T-helper 2 cell treated with Interferon-gamma antibody and Interleukin-4, amounts not matched to agents 5 μg/mL and 100 μg/mL, for 36 hours (primary cell): ENCODE measurements at regions not wholly inside any gene's neighbourhood (a gene's known extent, or its start where the extent isn't known, plus 50 kb on each side); places are given as distances from the start of the nearest gene placed in this dataset.

Experiments used
- DNase-seq: peaks from one replicate; pipeline ENCODE4 v3.0.0; 2021; ENCODE audit warnings: low spot score
- H3K27ac Mint-ChIP-seq: one replicate; pipeline ENCODE4 v1.8.0; 2021; ENCODE audit warnings: mild to moderate bottlenecking, mixed read lengths
- H3K27me3 Mint-ChIP-seq: one replicate; pipeline ENCODE4 v1.8.0; 2021; ENCODE audit warnings: low read depth, mixed read lengths
- H3K36me3 Mint-ChIP-seq: one replicate; pipeline ENCODE4 v1.8.0; 2021; ENCODE audit warnings: low read depth, mixed read lengths
- H3K4me1 Mint-ChIP-seq: one replicate; pipeline ENCODE4 v1.8.0; 2021; ENCODE audit warnings: low read depth, mixed read lengths
- H3K4me3 Mint-ChIP-seq: one replicate; pipeline ENCODE4 v1.8.0; 2022; ENCODE audit warnings: mild to moderate bottlenecking, moderate library complexity, mixed read lengths
- H3K9me3 Mint-ChIP-seq: one replicate; pipeline ENCODE4 v1.8.0; 2021; ENCODE audit warnings: mixed read lengths

- no peak overlapping the region for H3K27ac Mint-ChIP-seq
- H3K36me3 Mint-ChIP-seq: no peaks in the 10 kb centered on the region
- H3K4me3 Mint-ChIP-seq: no peak overlapping the region
- DNase-seq: no peak
- no peaks in the 10 kb centered on the region for H3K27me3 Mint-ChIP-seq
- H3K4me1 Mint-ChIP-seq: no peaks in the 10 kb centered on the region
- H3K9me3 Mint-ChIP-seq: peaks cover 52% of the 10 kb centered on the region
Measured at GRCh38 chr14:25759920-25760655, 710.1 kb upstream of the STXBP6 start.

- Mint-ChIP-seq H3K27me3 (no peaks in the 10 kb centered on the region), H3K27ac (no peak overlapping the region), H3K4me3 (no peak overlapping the region), H3K9me3 (peaks cover 51% of the 10 kb centered on the region), H3K36me3 (no peaks in the 10 kb centered on the region), H3K4me1 (no peaks in the 10 kb centered on the region)
- DNase-seq: no peak
Measured at GRCh38 chr14:25759256-25759655, 709.3 kb upstream of the STXBP6 start.

DNA sequence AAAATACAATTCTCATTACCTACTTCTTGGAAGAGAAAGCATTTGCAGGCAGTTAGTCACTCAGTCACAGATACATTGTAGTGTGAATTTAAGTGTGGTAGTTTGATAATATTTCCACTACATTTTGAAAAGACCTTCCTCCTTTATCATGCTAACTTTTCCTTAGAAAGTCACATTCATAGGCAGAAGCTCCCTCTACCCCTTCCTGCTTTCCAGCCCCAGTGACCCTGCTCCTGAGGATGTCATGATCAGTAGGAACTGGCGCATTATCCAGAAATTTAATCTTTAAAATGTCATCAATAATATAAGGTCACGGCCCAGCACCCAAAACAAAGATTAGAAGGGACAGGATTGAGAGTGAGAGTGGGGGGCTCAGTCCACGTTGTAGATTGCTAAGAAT is 707.4 kb upstream of the STXBP6 start:
- Mint-ChIP-seq H3K36me3 (no peaks in the 10 kb centered on the region), H3K27ac (no peak overlapping the region), H3K9me3 (peaks cover 58% of the 10 kb centered on the region), H3K4me1 (no peaks in the 10 kb centered on the region), H3K27me3 (no peaks in the 10 kb centered on the region), H3K4me3 (no peak overlapping the region)
- no peak for DNase-seq

DNA sequence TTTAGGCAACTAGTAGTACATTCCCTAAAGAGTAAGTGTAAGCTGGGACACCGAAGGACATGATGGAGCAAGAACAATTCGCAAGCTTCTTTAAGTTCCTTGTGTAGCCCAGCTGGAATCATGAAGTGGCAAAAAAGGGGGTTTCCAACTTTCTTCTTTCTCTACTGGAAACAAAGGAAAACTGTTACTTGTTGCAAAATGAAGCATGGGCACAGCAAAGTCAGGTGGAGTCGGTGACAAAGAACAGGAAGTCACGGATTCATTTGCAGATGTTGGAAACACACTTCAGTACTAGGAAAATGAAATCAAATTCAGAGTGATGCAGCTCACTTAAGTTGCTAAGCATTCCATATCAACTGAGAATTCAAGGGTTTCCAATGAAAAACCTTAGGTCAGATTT is 706.9 kb upstream of the STXBP6 start:
- no peaks in the 10 kb centered on the region for H3K4me1 Mint-ChIP-seq
- DNase-seq: no peak

GRCh38 chr14:25753130-25753529 is 703.2 kb upstream of the STXBP6 start:
- H3K4me3 Mint-ChIP-seq: no peak overlapping the region
- H3K36me3 Mint-ChIP-seq: no peaks in the 10 kb centered on the region
- H3K27ac Mint-ChIP-seq: no peak overlapping the region
- H3K27me3 Mint-ChIP-seq: no peaks in the 10 kb centered on the region
- DNase-seq: no peak
- H3K9me3 Mint-ChIP-seq: peaks cover 57% of the 10 kb centered on the region
- H3K4me1 Mint-ChIP-seq: no peaks in the 10 kb centered on the region

More for the DNA sequence above, 706.9 kb upstream of the STXBP6 start:
- no peaks in the 10 kb centered on the region for H3K27me3 Mint-ChIP-seq
- peaks cover 56% of the 10 kb centered on the region for H3K9me3 Mint-ChIP-seq
- H3K4me3 Mint-ChIP-seq: no peak overlapping the region
- no peak overlapping the region for H3K27ac Mint-ChIP-seq
- H3K36me3 Mint-ChIP-seq: no peaks in the 10 kb centered on the region

DNA sequence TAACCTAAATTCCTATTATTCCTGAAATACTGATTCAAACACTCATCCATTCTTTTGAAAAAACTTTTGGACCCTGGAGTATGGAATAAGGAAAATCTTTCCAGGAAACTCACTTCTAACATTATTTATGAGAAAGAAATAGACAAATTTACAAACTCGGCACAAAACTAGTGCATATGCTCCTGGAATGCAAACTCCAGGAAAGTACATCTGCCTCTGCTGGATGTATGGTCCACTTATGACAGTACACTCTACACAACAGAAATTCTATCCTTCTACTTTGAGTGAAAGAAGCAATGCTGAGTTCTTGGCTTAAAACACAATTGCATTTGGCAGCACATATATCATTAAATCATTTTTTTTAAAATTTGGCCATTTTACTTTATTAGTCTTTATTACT is 700.5 kb upstream of the STXBP6 start:
- no peak for DNase-seq
- Mint-ChIP-seq H3K4me3 (no peak overlapping the region), H3K36me3 (no peaks in the 10 kb centered on the region), H3K27ac (no peak overlapping the region), H3K4me1 (no peaks in the 10 kb centered on the region), H3K9me3 (peaks cover 54% of the 10 kb centered on the region), H3K27me3 (no peaks in the 10 kb centered on the region)
